Inferior parietal cortex (tissue), 1 donor: ENCODE measurements at regions not wholly inside any gene's neighbourhood (a gene's known extent, or its start where the extent isn't known, plus 50 kb on each side); places are given as distances from the start of the nearest gene placed in this dataset.

Experiments used
- DNase-seq: peaks from one replicate; pipeline ENCODE4 v3.0.0-alpha.2; 2016; ENCODE audit errors: extremely low spot score

- DNase-seq: no peak
Observed at GRCh38 chr2:228348516-228349064, 167.1 kb upstream of the SPHKAP start.

DNA sequence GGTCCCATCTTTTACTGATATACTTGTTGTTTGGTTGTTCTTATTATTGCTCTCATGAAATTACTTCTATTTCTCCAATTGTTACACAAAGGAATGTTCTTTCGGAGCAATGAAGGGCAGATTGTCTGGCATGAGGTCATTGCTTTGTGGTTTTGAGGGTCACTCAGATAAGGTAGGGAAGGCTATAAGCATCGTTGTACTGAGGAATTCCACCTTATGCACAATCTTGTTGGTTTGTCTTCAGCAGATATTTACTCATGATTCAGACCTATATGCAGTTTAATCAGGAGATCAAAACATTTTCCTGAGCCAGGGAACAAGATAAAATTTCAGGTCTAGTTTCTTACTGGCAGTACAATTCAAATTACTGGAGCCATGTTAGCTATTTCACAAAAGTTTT, 163.0 kb upstream of the SPHKAP start:
- no peak for DNase-seq

GRCh38 chr2:228339525-228339924, 158.0 kb upstream of the SPHKAP start:
- no peak for DNase-seq

GRCh38 chr2:228334180-228334579, 152.7 kb upstream of the SPHKAP start:
- no peak for DNase-seq

DNA sequence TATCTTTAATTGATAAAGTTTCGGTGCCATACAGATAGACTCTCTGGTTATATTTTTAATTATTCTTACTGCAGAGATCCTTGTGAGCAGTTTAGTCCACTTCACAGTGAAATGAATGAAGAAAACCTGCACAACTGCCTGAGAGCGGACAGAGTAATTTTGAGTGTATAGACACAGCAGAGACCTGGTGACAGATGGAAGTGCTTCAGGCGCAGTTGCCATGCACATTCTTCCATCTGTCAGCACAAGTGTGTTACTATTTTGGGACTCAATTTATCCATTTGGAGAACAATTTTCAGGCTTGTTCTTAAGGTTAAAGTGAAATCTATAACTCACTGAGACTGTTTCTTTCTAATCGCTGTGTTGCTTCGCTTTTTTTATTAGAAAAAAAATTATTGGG, 147.8 kb upstream of the SPHKAP start:
- DNase-seq: no peak

GRCh38 chr2:228321015-228321414, 139.5 kb upstream of the SPHKAP start:
- no peak for DNase-seq

- DNase-seq: no peak
Observed at GRCh38 chr2:228318218-228318617, 136.7 kb upstream of the SPHKAP start.

- no peak for DNase-seq
Observed at GRCh38 chr2:228312172-228312571, 130.7 kb upstream of the SPHKAP start.

DNA sequence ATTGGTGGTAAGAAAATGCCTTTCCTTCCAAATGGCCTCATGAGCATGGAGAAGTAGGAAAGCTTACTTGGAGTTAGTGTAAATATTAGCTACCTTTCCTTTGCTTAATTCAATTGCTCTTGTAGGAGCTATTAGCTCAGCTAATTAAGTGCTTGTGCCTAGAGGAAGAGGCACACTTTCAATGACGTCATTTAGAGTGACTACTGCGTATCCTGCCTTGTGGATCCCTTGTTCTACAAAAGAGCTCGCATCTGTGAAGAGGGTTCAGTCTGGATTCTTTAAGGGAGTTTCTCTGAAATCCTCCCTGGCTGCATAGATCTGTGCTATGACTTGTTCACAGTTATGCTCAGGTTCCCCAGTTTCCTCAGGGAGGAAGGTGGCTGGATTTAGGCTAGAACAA, 122.5 kb upstream of the SPHKAP start:
- DNase-seq: no peak

DNA sequence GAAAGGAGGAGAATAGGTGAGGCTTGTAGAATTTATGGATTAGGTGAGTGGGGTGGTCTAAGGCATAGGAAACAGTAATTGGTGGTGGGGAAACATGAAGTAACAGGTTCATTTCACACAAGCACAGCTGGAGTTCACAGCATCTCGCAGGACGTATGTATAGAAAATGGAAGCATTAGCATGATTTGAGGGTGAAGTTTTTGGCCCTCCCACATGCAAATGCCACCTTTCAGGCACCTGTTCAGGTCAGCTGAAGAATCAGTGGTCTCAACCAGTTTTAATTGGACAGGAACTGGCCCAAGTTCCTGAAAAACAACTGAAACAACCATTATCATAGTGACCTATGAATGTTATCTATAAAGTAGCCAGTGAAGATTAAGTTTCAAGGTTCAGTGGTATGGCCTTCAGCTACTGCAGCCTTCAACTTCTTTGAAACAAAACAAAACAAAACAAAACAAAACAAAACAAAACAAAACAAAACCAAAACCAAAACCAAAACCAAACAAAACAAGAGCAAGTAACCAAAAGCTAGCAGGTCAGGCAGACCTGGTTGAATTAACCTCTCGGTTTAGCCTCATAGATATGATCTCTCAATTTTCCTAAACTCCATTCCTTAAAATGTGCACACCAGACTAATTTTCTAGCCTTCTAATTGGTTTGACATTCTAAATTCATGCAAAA, 102.1 kb upstream of the SPHKAP start:
- DNase-seq: no peak

DNA sequence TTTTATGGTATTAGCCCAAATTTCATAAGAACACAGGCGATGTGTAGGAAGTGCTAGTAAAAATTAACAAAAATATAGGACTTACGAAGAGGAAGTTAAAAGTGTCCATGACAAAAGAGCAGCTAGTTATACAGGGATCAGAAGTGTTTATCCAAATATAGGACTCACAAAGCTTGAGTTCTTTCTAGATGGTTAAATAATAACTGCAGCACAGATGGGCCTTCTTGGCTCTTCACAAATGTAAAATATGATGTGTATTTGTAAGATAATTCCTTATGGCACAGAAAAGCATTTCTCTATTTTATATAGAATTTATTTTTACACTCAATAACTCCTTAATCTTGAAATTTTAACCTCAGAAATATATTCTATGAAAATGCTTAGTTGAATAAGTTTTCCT, 100.9 kb upstream of the SPHKAP start:
- peak; percentile 11 for DNase-seq

GRCh38 chr2:228273159-228273558, 91.7 kb upstream of the SPHKAP start:
- no peak for DNase-seq

GRCh38 chr2:228269351-228269750, 87.9 kb upstream of the SPHKAP start:
- no peak for DNase-seq

- DNase-seq: no peak
Observed at GRCh38 chr2:228268756-228269155, 87.3 kb upstream of the SPHKAP start.

- DNase-seq: no peak
Observed at GRCh38 chr2:228268301-228268700, 86.8 kb upstream of the SPHKAP start.

DNA sequence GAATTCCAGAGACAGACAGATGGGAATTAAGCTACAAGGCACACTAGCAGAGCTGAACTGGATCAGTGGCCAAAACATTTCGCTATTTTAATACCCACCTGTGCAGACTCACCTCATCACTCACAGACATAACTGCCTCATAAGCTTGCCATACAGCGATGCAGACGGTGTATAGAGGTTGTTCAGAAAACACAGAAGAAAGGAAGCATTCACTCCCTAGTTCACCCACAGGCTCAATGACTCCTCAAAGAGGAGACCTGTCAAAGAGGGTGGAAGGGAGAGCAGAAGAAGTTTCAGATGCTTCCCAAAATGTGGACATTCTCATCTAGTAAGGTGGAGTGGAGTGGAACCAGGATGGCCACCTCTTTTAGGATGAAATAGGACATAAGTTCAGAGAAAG, 81.7 kb upstream of the SPHKAP start:
- no peak for DNase-seq

- no peak for DNase-seq
Observed at GRCh38 chr2:228261546-228261945, 80.1 kb upstream of the SPHKAP start.

DNA sequence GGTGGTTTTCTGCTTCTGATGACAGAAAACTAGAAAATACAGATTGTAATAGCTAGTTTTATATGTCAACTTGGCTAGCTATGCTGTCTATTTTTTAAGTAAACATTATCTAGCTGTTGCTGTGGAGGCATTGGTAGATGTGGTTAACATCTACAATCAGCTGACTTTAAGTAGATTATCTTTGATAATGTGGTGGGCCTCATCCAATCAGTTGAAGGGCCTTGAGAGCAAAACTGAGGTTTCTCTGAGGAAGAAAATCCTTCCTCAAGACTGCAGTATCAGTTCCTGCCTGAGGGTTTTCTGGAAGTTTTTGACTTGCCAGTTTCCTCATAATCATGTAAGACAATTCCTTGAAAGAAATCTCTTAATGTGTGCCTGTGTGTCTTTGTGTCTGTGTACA, 75.9 kb upstream of the SPHKAP start:
- DNase-seq: no peak

DNA sequence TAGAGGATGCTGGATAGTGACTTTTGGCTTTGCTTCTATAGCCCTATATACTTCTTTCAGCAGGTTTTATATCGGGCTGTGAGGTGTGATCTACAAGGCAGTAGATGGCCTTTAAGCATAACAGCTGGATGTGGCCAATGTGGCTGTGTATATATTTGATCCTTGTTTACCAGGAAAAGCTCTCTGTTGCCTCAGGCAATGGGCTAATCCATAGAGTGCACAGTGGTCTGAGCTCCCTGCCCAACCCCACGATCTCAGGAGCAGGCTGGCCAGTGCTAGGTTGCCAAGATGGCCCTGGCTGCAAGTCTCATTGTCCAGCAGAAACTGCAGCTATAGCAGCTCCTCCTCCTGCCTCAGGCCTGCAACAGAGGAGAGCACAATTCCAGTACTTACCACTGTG, 72.3 kb upstream of the SPHKAP start:
- DNase-seq: no peak

GRCh38 chr2:228247335-228247734, 65.8 kb upstream of the SPHKAP start:
- DNase-seq: no peak

DNA sequence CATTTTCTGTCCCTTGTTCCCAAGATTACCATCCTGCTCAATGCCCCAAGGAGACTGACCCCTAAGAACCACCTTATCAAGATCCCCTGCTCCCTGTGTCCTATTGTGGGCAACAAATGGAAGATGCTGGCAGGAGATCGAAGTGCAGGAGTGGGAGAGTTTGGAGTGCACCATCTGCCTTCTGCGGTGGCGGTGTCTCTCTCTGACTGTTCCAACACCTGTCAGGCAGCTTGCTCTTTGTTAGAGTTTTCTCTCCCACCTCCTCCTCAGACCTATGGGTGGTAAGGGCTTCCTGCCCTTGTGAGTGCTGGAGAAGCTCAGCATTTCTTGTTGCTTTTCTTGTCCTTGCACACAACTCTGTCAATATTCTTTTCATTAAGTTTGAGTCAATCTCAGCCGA, 64.1 kb upstream of the SPHKAP start:
- DNase-seq: no peak

GRCh38 chr2:228242591-228242990, 61.1 kb upstream of the SPHKAP start:
- DNase-seq: no peak

GRCh38 chr2:228239907-228240561, 58.5 kb upstream of the SPHKAP start:
- no peak for DNase-seq
